ENCODE measurements at regions not wholly inside any gene's neighbourhood (a gene's known extent, or its start where the extent isn't known, plus 50 kb on each side); places are given as distances from the start of the nearest gene placed in this dataset.

- Mint-ChIP-seq H3K4me1 (no peaks in the 10 kb centered on the region), H3K4me3 (no peak overlapping the region), H3K36me3 (peaks cover 3% of the 10 kb centered on the region), H3K27ac (no peak overlapping the region), H3K27me3 (ENCODE audit: low read depth in 2 of 2) (no peaks in the 10 kb centered on the region), H3K9me3 (peaks cover 16 to 31% of the 10 kb centered on the region in 2 donors)
- Histone ChIP-seq H3K4me1 (ENCODE audit: control insufficient read depth, insufficient read depth, low read length) (no peaks in the 10 kb centered on the region), H3K36me3 (ENCODE audit: control insufficient read depth, insufficient read depth, low read length) (no peaks in the 10 kb centered on the region), H3K27me3 (ENCODE audit: control insufficient read depth, insufficient read depth, low read length) (no peaks in the 10 kb centered on the region), H3K4me3 (ENCODE audit: low read length) (no peak overlapping the region), H3K27ac (ENCODE audit: low read length) (no peak overlapping the region), H3K9me3 (ENCODE audit: control insufficient read depth, insufficient read depth, low read length) (peaks cover 9% of the 10 kb centered on the region)
- DNase-seq, result no peak
- intact Hi-C loops (cut with micrococcal nuclease), result no loop called here
- ATAC-seq, result no peak
- TF ChIP-seq, protein P1, sequence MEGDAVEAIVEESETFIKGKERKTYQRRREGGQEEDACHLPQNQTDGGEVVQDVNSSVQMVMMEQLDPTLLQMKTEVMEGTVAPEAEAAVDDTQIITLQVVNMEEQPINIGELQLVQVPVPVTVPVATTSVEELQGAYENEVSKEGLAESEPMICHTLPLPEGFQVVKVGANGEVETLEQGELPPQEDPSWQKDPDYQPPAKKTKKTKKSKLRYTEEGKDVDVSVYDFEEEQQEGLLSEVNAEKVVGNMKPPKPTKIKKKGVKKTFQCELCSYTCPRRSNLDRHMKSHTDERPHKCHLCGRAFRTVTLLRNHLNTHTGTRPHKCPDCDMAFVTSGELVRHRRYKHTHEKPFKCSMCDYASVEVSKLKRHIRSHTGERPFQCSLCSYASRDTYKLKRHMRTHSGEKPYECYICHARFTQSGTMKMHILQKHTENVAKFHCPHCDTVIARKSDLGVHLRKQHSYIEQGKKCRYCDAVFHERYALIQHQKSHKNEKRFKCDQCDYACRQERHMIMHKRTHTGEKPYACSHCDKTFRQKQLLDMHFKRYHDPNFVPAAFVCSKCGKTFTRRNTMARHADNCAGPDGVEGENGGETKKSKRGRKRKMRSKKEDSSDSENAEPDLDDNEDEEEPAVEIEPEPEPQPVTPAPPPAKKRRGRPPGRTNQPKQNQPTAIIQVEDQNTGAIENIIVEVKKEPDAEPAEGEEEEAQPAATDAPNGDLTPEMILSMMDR (IDR thresholded peaks at IDR 0.05), result no peak
- WGBS (ENCODE audit: insufficient coverage), result 89% methylated on average over 3 of the region's 3 CpGs
These were observed 1332.5 kb upstream of the CDH9 start for GRCh38 chr5:28370896-28371295.

DNA sequence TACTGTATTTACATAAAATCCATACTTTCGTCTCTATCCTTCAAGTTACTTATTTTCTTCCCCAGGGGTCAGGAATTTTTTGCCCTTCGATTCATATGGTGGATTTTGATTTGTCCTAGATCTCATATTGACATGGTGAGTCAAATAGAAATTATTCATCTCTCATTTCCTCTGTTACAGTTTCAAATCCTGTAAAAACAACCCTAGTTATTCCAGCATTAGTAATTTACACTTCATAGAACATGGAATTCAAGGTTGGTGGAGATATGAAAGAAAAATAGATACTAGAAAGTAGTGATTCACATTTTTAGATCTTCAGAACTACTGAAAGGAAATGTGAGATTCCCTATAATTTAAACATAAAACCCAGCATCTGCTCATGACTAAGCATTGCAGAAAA is 1331.0 kb upstream of the CDH9 start:
- 75% methylated on average over 1 of the region's 2 CpGs for WGBS (ENCODE audit: insufficient coverage)
- DNase-seq (no peak), ATAC-seq (no peak)
- no peak overlapping the region for H3K27ac ChIP-seq (ENCODE audit: low read length)
- H3K27me3 Mint-ChIP-seq (ENCODE audit: low read depth in 2 of 2), result no peaks in the 10 kb centered on the region
- H3K9me3 Mint-ChIP-seq, result peaks cover 18 to 26% of the 10 kb centered on the region in 2 donors
- peaks cover 6% of the 10 kb centered on the region for H3K36me3 Mint-ChIP-seq
- intact Hi-C loops (cut with micrococcal nuclease), result no loop called here
- H3K4me1 ChIP-seq (ENCODE audit: control insufficient read depth, insufficient read depth, low read length), result no peaks in the 10 kb centered on the region
- H3K4me3 ChIP-seq (ENCODE audit: low read length), result no peak overlapping the region
- H3K4me1 Mint-ChIP-seq, result no peaks in the 10 kb centered on the region
- H3K9me3 ChIP-seq (ENCODE audit: control insufficient read depth, insufficient read depth, low read length), result peaks cover 4% of the 10 kb centered on the region
- H3K36me3 ChIP-seq (ENCODE audit: control insufficient read depth, insufficient read depth, low read length), result no peaks in the 10 kb centered on the region
- TF ChIP-seq, protein P1 (IDR thresholded peaks at IDR 0.05), result no peak
- no peak overlapping the region for H3K4me3 Mint-ChIP-seq
- H3K27ac Mint-ChIP-seq, result no peak overlapping the region
- H3K27me3 ChIP-seq (ENCODE audit: control insufficient read depth, insufficient read depth, low read length), result no peaks in the 10 kb centered on the region

DNA sequence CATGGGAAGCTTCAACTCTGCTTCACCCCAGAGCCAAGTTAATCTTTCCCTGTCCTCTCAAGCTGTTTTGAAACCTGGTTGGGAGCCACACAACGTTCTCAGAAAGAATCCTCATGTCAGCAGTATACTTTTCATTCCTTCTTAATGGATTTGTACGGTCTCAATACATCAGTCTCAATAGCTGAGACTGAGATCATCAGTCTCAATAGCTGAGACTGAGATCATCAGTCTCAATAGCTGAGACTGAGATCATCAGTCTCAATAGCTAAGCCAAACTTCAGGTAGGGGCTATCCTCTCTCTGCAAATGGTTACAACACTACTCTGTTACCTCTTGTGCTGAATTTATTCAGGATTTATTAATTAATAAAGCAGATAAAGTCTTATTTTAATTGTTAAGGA is 1317.4 kb upstream of the CDH9 start:
- Histone ChIP-seq H3K4me3 (ENCODE audit: low read length) (no peak overlapping the region), H3K4me1 (ENCODE audit: control insufficient read depth, insufficient read depth, low read length) (no peaks in the 10 kb centered on the region), H3K9me3 (ENCODE audit: control insufficient read depth, insufficient read depth, low read length) (no peaks in the 10 kb centered on the region), H3K27ac (ENCODE audit: low read length) (no peak overlapping the region), H3K27me3 (ENCODE audit: control insufficient read depth, insufficient read depth, low read length) (no peaks in the 10 kb centered on the region), H3K36me3 (ENCODE audit: control insufficient read depth, insufficient read depth, low read length) (no peaks in the 10 kb centered on the region)
- Mint-ChIP-seq H3K4me1 (no peaks in the 10 kb centered on the region), H3K27ac (no peak overlapping the region), H3K27me3 (ENCODE audit: low read depth in 2 of 2) (no peaks in the 10 kb centered on the region), H3K4me3 (no peak overlapping the region), H3K9me3 (peaks cover 4 to 11% of the 10 kb centered on the region in 2 donors), H3K36me3 (no peaks in the 10 kb centered on the region)
- TF ChIP-seq, protein P1 (IDR thresholded peaks at IDR 0.05), result no peak
- 70% methylated on average over 2 of the region's 2 CpGs for WGBS (ENCODE audit: insufficient coverage)
- DNase-seq (no peak), ATAC-seq (no peak)
- intact Hi-C loops (cut with micrococcal nuclease), result no loop called here

DNA sequence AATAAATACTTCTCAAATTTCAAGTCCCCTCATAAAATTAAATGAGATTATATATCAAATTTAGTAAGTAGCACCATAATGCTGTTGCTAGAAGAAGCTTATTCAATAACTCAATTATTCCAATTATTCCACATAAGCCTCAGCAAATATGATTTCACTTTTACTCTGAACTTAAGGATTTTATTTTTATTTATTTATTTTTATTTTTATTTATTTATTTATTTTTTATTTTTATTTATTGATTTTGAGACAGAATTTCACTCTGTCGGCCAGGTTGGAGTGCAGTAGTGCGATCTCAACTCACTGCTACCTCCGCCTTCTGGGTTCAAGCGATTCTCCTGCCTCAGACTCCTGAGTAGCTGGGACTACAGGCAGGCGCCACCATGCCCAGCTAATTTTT is 1308.3 kb upstream of the CDH9 start:
- Histone ChIP-seq H3K4me1 (ENCODE audit: control insufficient read depth, insufficient read depth, low read length) (no peaks in the 10 kb centered on the region), H3K27me3 (ENCODE audit: control insufficient read depth, insufficient read depth, low read length) (no peaks in the 10 kb centered on the region), H3K4me3 (ENCODE audit: low read length) (no peak overlapping the region), H3K36me3 (ENCODE audit: control insufficient read depth, insufficient read depth, low read length) (no peaks in the 10 kb centered on the region), H3K9me3 (ENCODE audit: control insufficient read depth, insufficient read depth, low read length) (peaks cover 13% of the 10 kb centered on the region), H3K27ac (ENCODE audit: low read length) (no peak overlapping the region)
- no peak overlapping the region for H3K4me3 Mint-ChIP-seq
- peaks cover 11% of the 10 kb centered on the region for H3K36me3 Mint-ChIP-seq
- H3K27me3 Mint-ChIP-seq (ENCODE audit: low read depth in 2 of 2), result no peaks in the 10 kb centered on the region
- H3K27ac Mint-ChIP-seq, result no peak overlapping the region
- whole genome bisulfite sequencing (ENCODE audit: insufficient coverage), result 87% methylated on average over 5 of the region's 5 CpGs
- ATAC-seq (no peak), DNase-seq (no peak)
- peaks cover 7 to 15% of the 10 kb centered on the region in 2 donors for H3K9me3 Mint-ChIP-seq
- intact Hi-C loops (cut with micrococcal nuclease), result no loop called here
- TF ChIP-seq, protein P1 (IDR thresholded peaks at IDR 0.05), result no peak
- H3K4me1 Mint-ChIP-seq, result no peaks in the 10 kb centered on the region
